ENCODE measurements at regions not wholly inside any gene's neighbourhood (a gene's known extent, or its start where the extent isn't known, plus 50 kb on each side); places are given as distances from the start of the nearest gene placed in this dataset.
"Not testable (repeated sequence)": the region's sequence is repeated elsewhere in the genome, so short reads cannot be mapped to it uniquely, and the experiment has no call there.

- FAIRE-seq = no peak
- Histone ChIP-seq H3K27me3 (ENCODE audit: control insufficient read depth, insufficient read depth, low read length) (no peaks in the 10 kb centered on the region), H3K4me3 (ENCODE audit: low read length in 3 of 3) (no peak overlapping the region)
These were observed 62.1 kb upstream of the SPDL1 start for GRCh38 chr5:169521366-169521983.

GRCh38 chr5:169519358-169519757 lies 64.2 kb upstream of the SPDL1 start:
- Histone ChIP-seq H3K9ac (ENCODE audit: low read length in 3 of 3) (no peak overlapping the region), H3K27me3 (ENCODE audit: control insufficient read depth, insufficient read depth, low read length) (no peaks in the 10 kb centered on the region), H3K9me3 (ENCODE audit: control insufficient read depth in 2 of 3, insufficient read depth in 1 of 3, low read length in 3 of 3) (no peaks in the 10 kb centered on the region), H3K36me3 (ENCODE audit: control insufficient read depth in 2 of 3, insufficient read depth in 3 of 3, low read length in 3 of 3) (no peaks in the 10 kb centered on the region), H3K4me1 (ENCODE audit: control insufficient read depth in 2 of 3, insufficient read depth in 2 of 3, low read depth in 1 of 3, low read length in 3 of 3) (no peaks in the 10 kb centered on the region), H3K27ac (ENCODE audit: low read depth in 2 of 2, low read length in 2 of 2) (no peak overlapping the region), H3K4me3 (ENCODE audit: low read length in 3 of 3) (no peak overlapping the region)
- no peak for DNase-seq
- no peak for FAIRE-seq
- no peak for TF ChIP-seq CTCF (IDR thresholded peaks at IDR 0.05; ENCODE audit: borderline replicate concordance, extremely low read depth, insufficient read depth)
- intact Hi-C loops (cut with DNase I) = no loop called here

More at GRCh38 chr5:169521366-169521983, 62.1 kb upstream of the SPDL1 start:
- H3K9ac ChIP-seq (ENCODE audit: low read length in 3 of 3) = no peak overlapping the region
- no peaks in the 10 kb centered on the region for H3K9me3 ChIP-seq (ENCODE audit: control insufficient read depth in 2 of 3, insufficient read depth in 1 of 3, low read length in 3 of 3)
- DNase-seq = no peak
- H3K4me1 ChIP-seq (ENCODE audit: control insufficient read depth in 2 of 3, insufficient read depth in 2 of 3, low read depth in 1 of 3, low read length in 3 of 3) = no peaks in the 10 kb centered on the region
- no peaks in the 10 kb centered on the region for H3K36me3 ChIP-seq (ENCODE audit: control insufficient read depth in 2 of 3, insufficient read depth in 3 of 3, low read length in 3 of 3)
- TF ChIP-seq CTCF (IDR thresholded peaks at IDR 0.05; ENCODE audit: borderline replicate concordance, extremely low read depth, insufficient read depth) = no peak
- H3K27ac ChIP-seq (ENCODE audit: low read depth in 2 of 2, low read length in 2 of 2) = no peak overlapping the region
- intact Hi-C loops (cut with DNase I) = no loop called here

- intact Hi-C loops (cut with DNase I); H3K9me3 ChIP-seq (ENCODE audit: control insufficient read depth in 2 of 3, insufficient read depth in 1 of 3, low read length in 3 of 3); H3K4me3 ChIP-seq (ENCODE audit: low read length in 3 of 3); H3K9ac ChIP-seq (ENCODE audit: low read length in 3 of 3); FAIRE-seq; H3K27me3 ChIP-seq (ENCODE audit: control insufficient read depth, insufficient read depth, low read length); H3K36me3 ChIP-seq (ENCODE audit: control insufficient read depth in 2 of 3, insufficient read depth in 3 of 3, low read length in 3 of 3); H3K4me1 ChIP-seq (ENCODE audit: control insufficient read depth in 2 of 3, insufficient read depth in 2 of 3, low read depth in 1 of 3, low read length in 3 of 3); H3K27ac ChIP-seq (ENCODE audit: low read depth in 2 of 2, low read length in 2 of 2); DNase-seq: not testable (repeated sequence)
These were observed 64.8 kb upstream of the SPDL1 start for GRCh38 chr5:169518779-169519178.

- H3K9ac ChIP-seq (ENCODE audit: low read length in 3 of 3) = no peak overlapping the region
These were observed 71.2 kb upstream of the SPDL1 start for GRCh38 chr5:169512385-169512784.

More at GRCh38 chr5:169512385-169512784, 71.2 kb upstream of the SPDL1 start:
- H3K9me3 ChIP-seq (ENCODE audit: control insufficient read depth in 2 of 3, insufficient read depth in 1 of 3, low read length in 3 of 3) = no peaks in the 10 kb centered on the region
- TF ChIP-seq CTCF (IDR thresholded peaks at IDR 0.05; ENCODE audit: borderline replicate concordance, extremely low read depth, insufficient read depth) = no peak
- H3K27me3 ChIP-seq (ENCODE audit: control insufficient read depth, insufficient read depth, low read length) = no peaks in the 10 kb centered on the region
- no peaks in the 10 kb centered on the region for H3K36me3 ChIP-seq (ENCODE audit: control insufficient read depth in 2 of 3, insufficient read depth in 3 of 3, low read length in 3 of 3)
- no peaks in the 10 kb centered on the region for H3K4me1 ChIP-seq (ENCODE audit: control insufficient read depth in 2 of 3, insufficient read depth in 2 of 3, low read depth in 1 of 3, low read length in 3 of 3)
- H3K4me3 ChIP-seq (ENCODE audit: low read length in 3 of 3) = no peak overlapping the region
- intact Hi-C loops (cut with DNase I) = no loop called here
- H3K27ac ChIP-seq (ENCODE audit: low read depth in 2 of 2, low read length in 2 of 2) = no peak overlapping the region
- DNase-seq = no peak
- no peak for FAIRE-seq
